Astrocyte of the spinal cord (primary cell): ENCODE measurements at regions not wholly inside any gene's neighbourhood (a gene's known extent, or its start where the extent isn't known, plus 50 kb on each side); places are given as distances from the start of the nearest gene placed in this dataset.

Experiments used
- DNase-seq: peaks from one replicate; pipeline ENCODE4 v3.0.0; 2011; ENCODE audit warnings: low read depth, low spot score
- H3K4me3 ChIP-seq: 2 replicates; pipeline ENCODE4 v1.5.1; 2011; ENCODE audit warnings: low read depth, mild to moderate bottlenecking, low read length, moderate library complexity
- CTCF ChIP-seq: IDR thresholded peaks from 2 replicates; pipeline ENCODE4 v1.5.1; 2012; ENCODE audit warnings: low read depth, mild to moderate bottlenecking, low read length, inconsistent platforms
- in situ Hi-C: cut with HindIII; loops from 2 replicates; pipeline ENCODE4 v1.10.0; 2017; ENCODE audit warnings: low sequenced_read_pairs

GRCh38 chr12:64931321-64931720, 106.9 kb downstream of the TBC1D30 start:
- TF ChIP-seq CTCF, result no peak
- in situ Hi-C loops, result no loop called here
- no peak for DNase-seq
- H3K4me3 ChIP-seq, result no peak overlapping the region

DNA sequence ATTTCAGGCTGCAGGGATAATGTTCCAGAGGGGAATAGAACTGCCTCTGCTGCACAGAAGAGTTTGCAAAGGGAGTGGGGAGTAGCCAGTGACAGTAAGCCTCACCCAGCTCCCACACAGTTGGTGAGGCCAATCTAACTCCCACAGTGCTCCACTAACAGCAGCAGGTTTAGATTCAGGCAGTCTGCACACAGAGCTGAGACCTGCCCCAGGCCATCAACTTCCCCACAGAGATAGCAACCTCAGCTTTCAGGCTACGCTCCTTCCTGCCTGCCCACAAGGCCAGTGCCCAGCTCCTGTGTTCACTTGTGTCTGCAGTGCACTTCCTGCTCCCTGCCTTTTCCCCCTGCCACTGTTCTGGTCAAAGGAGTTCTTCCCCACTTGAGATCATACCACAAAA, 107.5 kb downstream of the TBC1D30 start:
- TF ChIP-seq CTCF, result no peak
- no peak overlapping the region for H3K4me3 ChIP-seq
- in situ Hi-C loops, result no loop called here

GRCh38 chr12:64933791-64934190, 109.3 kb downstream of the TBC1D30 start:
- DNase-seq, result no peak
- no peak for TF ChIP-seq CTCF
- no peak overlapping the region for H3K4me3 ChIP-seq
- in situ Hi-C loops, result no loop called here

More for the DNA sequence above, 107.5 kb downstream of the TBC1D30 start:
- DNase-seq, result no peak

DNA sequence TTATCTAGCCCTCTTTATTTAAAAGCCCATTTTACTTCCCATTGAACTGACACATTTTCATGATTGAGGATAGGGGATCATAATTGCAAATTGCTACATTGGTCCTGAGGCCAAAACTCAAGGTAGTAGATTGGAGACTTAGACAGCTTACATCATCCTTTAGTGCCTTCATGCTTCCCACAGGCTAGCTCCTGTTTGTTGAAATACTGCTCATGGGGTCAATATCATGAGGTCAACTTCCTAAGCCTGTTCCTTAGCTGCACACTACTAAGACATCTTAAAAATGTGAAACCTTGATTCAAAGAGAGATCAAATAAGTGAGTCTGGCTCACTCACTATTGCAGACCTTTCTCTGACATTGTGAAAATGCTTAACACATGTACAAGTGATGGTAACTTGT, 113.0 kb downstream of the TBC1D30 start:
- in situ Hi-C loops, result no loop called here

DNA sequence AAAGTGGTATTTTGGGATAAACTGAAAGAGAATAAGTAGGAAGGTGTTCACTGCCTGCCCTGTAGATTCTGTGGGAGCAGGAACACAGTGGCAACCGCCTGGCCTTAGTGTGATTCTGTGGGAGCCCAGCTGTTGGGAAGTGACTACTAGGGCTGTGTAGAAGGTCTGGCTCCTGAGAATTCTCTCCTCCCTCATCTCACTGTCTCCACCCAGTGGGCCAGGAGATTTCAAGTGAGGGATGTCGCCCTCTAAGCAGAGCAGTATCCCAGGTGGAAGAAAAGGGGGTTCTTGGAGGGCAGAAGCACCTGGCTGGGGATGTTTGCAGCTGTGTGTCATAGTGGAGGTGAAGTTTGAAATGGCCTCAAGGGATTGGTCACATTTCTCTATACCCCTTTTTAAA, 113.7 kb downstream of the TBC1D30 start:
- no peak for TF ChIP-seq CTCF
- in situ Hi-C loops, result no loop called here
- no peak overlapping the region for H3K4me3 ChIP-seq
- DNase-seq, result no peak

More for the DNA sequence above, 113.0 kb downstream of the TBC1D30 start:
- TF ChIP-seq CTCF, result no peak
- no peak overlapping the region for H3K4me3 ChIP-seq
- no peak for DNase-seq

DNA sequence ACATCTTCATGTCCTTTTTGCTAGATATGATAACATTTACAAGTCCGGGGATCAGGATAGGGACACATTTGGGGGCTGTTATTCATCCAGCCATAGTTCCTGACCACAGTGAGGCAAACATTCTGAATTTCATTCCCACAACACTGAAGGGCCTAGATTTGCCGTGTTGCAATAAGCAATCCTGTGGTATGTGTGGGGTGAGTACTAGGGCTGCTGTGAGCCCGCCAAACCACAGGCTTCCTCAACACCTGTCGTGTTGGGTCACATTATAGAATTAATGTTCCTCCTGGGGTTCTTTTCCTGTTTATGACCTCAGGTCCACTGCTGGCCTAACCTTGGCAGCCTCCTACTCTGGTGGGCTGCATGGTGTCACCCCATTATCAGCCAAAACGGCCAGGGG, 119.2 kb downstream of the TBC1D30 start:
- no peak overlapping the region for H3K4me3 ChIP-seq
- DNase-seq, result peak; percentile 73
- in situ Hi-C loops, result no loop called here
- TF ChIP-seq CTCF, result no peak

- TF ChIP-seq CTCF, result no peak
These were observed 120.5 kb downstream of the TBC1D30 start for GRCh38 chr12:64944966-64945365.

More at GRCh38 chr12:64944966-64945365, 120.5 kb downstream of the TBC1D30 start:
- in situ Hi-C loops, result no loop called here
- no peak overlapping the region for H3K4me3 ChIP-seq
- DNase-seq, result no peak
